Neural progenitor cell (in vitro differentiated cells): ENCODE measurements at regions not wholly inside any gene's neighbourhood (a gene's known extent, or its start where the extent isn't known, plus 50 kb on each side); places are given as distances from the start of the nearest gene placed in this dataset.

Experiments used
- DNase-seq: peaks from one replicate; pipeline ENCODE4 v3.0.0-alpha.2; 2016; ENCODE audit warnings: low spot score
- H2AFZ ChIP-seq: fragments of 200-600 bp; sonication (generic); replicated peaks from 2 replicates; pipeline ENCODE4 v1.6.1; 2016; ENCODE audit warnings: antibody characterized with exemption
- H3F3A ChIP-seq: fragments of 200-600 bp; sonication (generic); 2 replicates; pipeline ENCODE4 v1.6.1; 2016; ENCODE audit warnings: antibody characterized with exemption, low read depth
- H3K27ac ChIP-seq: fragments of 200-600 bp; sonication (generic); 2 replicates; pipeline ENCODE4 v1.5.1; 2016; ENCODE audit warnings: mild to moderate bottlenecking
- H3K27me3 ChIP-seq: fragments of 200-600 bp; sonication (generic); 2 replicates; pipeline ENCODE4 v1.6.1; 2016; ENCODE audit warnings: mild to moderate bottlenecking, moderate library complexity
- H3K36me3 ChIP-seq: fragments of 200-600 bp; sonication (generic); 2 replicates; pipeline ENCODE4 v1.5.1; 2016
- H3K4me1 ChIP-seq: fragments of 200-600 bp; sonication (generic); 2 replicates; pipeline ENCODE4 v1.6.1; 2016; ENCODE audit warnings: mixed run types
- H3K4me2 ChIP-seq: fragments of 200-600 bp; sonication (generic); 2 replicates; pipeline ENCODE4 v1.6.1; 2016
- H3K4me3 ChIP-seq: fragments of 200-600 bp; sonication (generic); 2 replicates; pipeline ENCODE4 v1.5.1; 2016
- H3K79me2 ChIP-seq: fragments of 200-600 bp; sonication (generic); 2 replicates; pipeline ENCODE4 v1.6.1; 2016; ENCODE audit warnings: low read depth
- H3K9ac ChIP-seq: fragments of 200-600 bp; sonication (generic); 2 replicates; pipeline ENCODE4 v1.6.1; 2016
- H3K9me3 ChIP-seq: fragments of 200-600 bp; sonication (generic); 2 replicates; pipeline ENCODE4 v1.5.1; 2016; ENCODE audit warnings: low read depth
- H4K20me1 ChIP-seq: fragments of 200-600 bp; sonication (generic); 2 replicates; pipeline ENCODE4 v1.6.1; 2016; ENCODE audit warnings: low read depth
- H3K27ac Mint-ChIP-seq: 3 replicates; pipeline ENCODE4 v1.8.0; 2021; ENCODE audit warnings: mixed read lengths
- H3K27me3 Mint-ChIP-seq: 2 replicates; pipeline ENCODE4 v1.8.0; 2022; ENCODE audit warnings: low read depth, mild to moderate bottlenecking, inconsistent platforms, moderate library complexity, mixed read lengths; ENCODE audit not compliant: insufficient read depth
- H3K36me3 Mint-ChIP-seq: 3 replicates; pipeline ENCODE4 v1.8.0; 2021; ENCODE audit warnings: mixed read lengths
- H3K4me1 Mint-ChIP-seq: 3 replicates; pipeline ENCODE4 v1.8.0; 2021; ENCODE audit warnings: mixed read lengths
- H3K4me3 Mint-ChIP-seq: 3 replicates; pipeline ENCODE4 v1.8.0; 2021; ENCODE audit warnings: mild to moderate bottlenecking, moderate library complexity, mixed read lengths
- H3K9me3 Mint-ChIP-seq: 3 replicates; pipeline ENCODE4 v1.8.0; 2020; ENCODE audit warnings: mixed read lengths
- CTCF ChIP-seq: fragments of 200-600 bp; sonication (generic); IDR thresholded peaks from 2 replicates; pipeline ENCODE4 v1.5.1; 2017; ENCODE audit warnings: antibody characterized with exemption, mild to moderate bottlenecking
- EZH2 ChIP-seq: fragments of 200-600 bp; sonication (generic); IDR thresholded peaks from 2 replicates; pipeline ENCODE4 v1.6.1; 2017; ENCODE audit warnings: antibody characterized with exemption, mild to moderate bottlenecking, moderate library complexity
- EZH2phosphoT487 ChIP-seq: fragments of 200-600 bp; sonication (generic); IDR thresholded peaks from 2 replicates; pipeline ENCODE4 v1.6.1; 2017; ENCODE audit warnings: antibody characterized with exemption

- Histone ChIP-seq H3F3A (no peaks in the 10 kb centered on the region), H3K9ac (no peak overlapping the region), H3K4me2 (no peak overlapping the region), H3K27me3 (no peaks in the 10 kb centered on the region), H4K20me1 (no peaks in the 10 kb centered on the region), H3K9me3 (no peaks in the 10 kb centered on the region), H3K79me2 (no peaks in the 10 kb centered on the region), H3K4me1 (no peaks in the 10 kb centered on the region), H3K4me3 (no peak overlapping the region), H2AFZ (no peak overlapping the region), H3K36me3 (no peaks in the 10 kb centered on the region), H3K27ac (no peak overlapping the region)
- peaks cover 5% of the 10 kb centered on the region for H3K4me1 Mint-ChIP-seq
- no peak overlapping the region for H3K27ac Mint-ChIP-seq
- DNase-seq: no peak
- H3K9me3 Mint-ChIP-seq: peaks cover 17% of the 10 kb centered on the region
- TF ChIP-seq EZH2 (no peak), EZH2phosphoT487 (no peak), CTCF (no peak)
- peaks cover 6% of the 10 kb centered on the region for H3K27me3 Mint-ChIP-seq
- H3K4me3 Mint-ChIP-seq: no peak overlapping the region
- H3K36me3 Mint-ChIP-seq: no peaks in the 10 kb centered on the region
Measured at GRCh38 chr17:71057938-71058337, 888.6 kb downstream of the KCNJ2 start.

- H4K20me1 ChIP-seq: no peaks in the 10 kb centered on the region
- H3K4me1 ChIP-seq: no peaks in the 10 kb centered on the region
- H2AFZ ChIP-seq: no peak overlapping the region
- H3K79me2 ChIP-seq: no peaks in the 10 kb centered on the region
- DNase-seq: no peak
- H3K27ac ChIP-seq: no peak overlapping the region
- TF ChIP-seq EZH2 (no peak), CTCF (no peak), EZH2phosphoT487 (no peak)
- no peak overlapping the region for H3K4me3 Mint-ChIP-seq
- no peaks in the 10 kb centered on the region for H3K9me3 ChIP-seq
- peaks cover 10% of the 10 kb centered on the region for H3K9me3 Mint-ChIP-seq
- H3K4me1 Mint-ChIP-seq: peaks cover 2% of the 10 kb centered on the region
- H3K4me2 ChIP-seq: no peak overlapping the region
- no peaks in the 10 kb centered on the region for H3F3A ChIP-seq
- H3K27ac Mint-ChIP-seq: no peak overlapping the region
- H3K36me3 ChIP-seq: no peaks in the 10 kb centered on the region
- no peak overlapping the region for H3K9ac ChIP-seq
- no peaks in the 10 kb centered on the region for H3K27me3 Mint-ChIP-seq
- no peaks in the 10 kb centered on the region for H3K36me3 Mint-ChIP-seq
- H3K27me3 ChIP-seq: no peaks in the 10 kb centered on the region
- no peak overlapping the region for H3K4me3 ChIP-seq
Measured at GRCh38 chr17:71063127-71063526, 893.8 kb downstream of the KCNJ2 start.

GRCh38 chr17:71063559-71063958 is 894.2 kb downstream of the KCNJ2 start:
- Mint-ChIP-seq H3K4me1 (peaks cover 2% of the 10 kb centered on the region), H3K27ac (no peak overlapping the region), H3K4me3 (no peak overlapping the region), H3K27me3 (no peaks in the 10 kb centered on the region), H3K36me3 (no peaks in the 10 kb centered on the region), H3K9me3 (peaks cover 10% of the 10 kb centered on the region)
- Histone ChIP-seq H3K36me3 (no peaks in the 10 kb centered on the region), H3K9me3 (no peaks in the 10 kb centered on the region), H3K9ac (no peak overlapping the region), H3K79me2 (no peaks in the 10 kb centered on the region), H4K20me1 (no peaks in the 10 kb centered on the region), H3K4me1 (no peaks in the 10 kb centered on the region), H3K4me3 (no peak overlapping the region), H3K4me2 (no peak overlapping the region), H3K27me3 (no peaks in the 10 kb centered on the region), H2AFZ (no peak overlapping the region), H3F3A (no peaks in the 10 kb centered on the region), H3K27ac (no peak overlapping the region)
- DNase-seq: no peak
- TF ChIP-seq CTCF (no peak), EZH2phosphoT487 (no peak), EZH2 (no peak)
